ENCODE measurements at regions not wholly inside any gene's neighbourhood (a gene's known extent, or its start where the extent isn't known, plus 50 kb on each side); places are given as distances from the start of the nearest gene placed in this dataset.

DNA sequence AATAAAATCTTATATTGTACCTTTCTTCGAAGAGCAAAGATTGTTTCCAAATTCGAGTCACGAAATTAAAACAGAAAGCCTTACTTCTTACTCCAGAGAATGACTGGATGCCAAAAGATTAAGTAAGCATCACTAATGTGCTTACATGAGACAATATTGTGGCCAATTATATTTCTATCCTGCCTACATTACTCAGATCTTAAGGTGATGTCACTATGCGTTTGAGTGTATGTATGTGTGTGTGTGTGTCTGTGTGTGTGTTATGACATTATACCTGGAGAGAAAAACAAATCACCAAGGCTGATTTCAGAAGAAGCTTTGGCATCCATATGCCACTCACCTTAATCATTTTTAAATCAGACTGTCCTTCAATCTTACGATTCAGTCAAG, 556.3 kb downstream of the PPARGC1A start:
- H3K27ac ChIP-seq, result no peak overlapping the region
- H3K9me3 ChIP-seq, result no peaks in the 10 kb centered on the region
- H3K36me3 ChIP-seq, result no peaks in the 10 kb centered on the region
- TF ChIP-seq, protein P1, sequence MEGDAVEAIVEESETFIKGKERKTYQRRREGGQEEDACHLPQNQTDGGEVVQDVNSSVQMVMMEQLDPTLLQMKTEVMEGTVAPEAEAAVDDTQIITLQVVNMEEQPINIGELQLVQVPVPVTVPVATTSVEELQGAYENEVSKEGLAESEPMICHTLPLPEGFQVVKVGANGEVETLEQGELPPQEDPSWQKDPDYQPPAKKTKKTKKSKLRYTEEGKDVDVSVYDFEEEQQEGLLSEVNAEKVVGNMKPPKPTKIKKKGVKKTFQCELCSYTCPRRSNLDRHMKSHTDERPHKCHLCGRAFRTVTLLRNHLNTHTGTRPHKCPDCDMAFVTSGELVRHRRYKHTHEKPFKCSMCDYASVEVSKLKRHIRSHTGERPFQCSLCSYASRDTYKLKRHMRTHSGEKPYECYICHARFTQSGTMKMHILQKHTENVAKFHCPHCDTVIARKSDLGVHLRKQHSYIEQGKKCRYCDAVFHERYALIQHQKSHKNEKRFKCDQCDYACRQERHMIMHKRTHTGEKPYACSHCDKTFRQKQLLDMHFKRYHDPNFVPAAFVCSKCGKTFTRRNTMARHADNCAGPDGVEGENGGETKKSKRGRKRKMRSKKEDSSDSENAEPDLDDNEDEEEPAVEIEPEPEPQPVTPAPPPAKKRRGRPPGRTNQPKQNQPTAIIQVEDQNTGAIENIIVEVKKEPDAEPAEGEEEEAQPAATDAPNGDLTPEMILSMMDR (IDR thresholded peaks at IDR 0.05), result no peak
- TF ChIP-seq POLR2A (IDR thresholded peaks at IDR 0.05), result no peak
- no peaks in the 10 kb centered on the region for H3K4me1 ChIP-seq
- intact Hi-C loops (cut with DNase I; ENCODE audit: low total_unique reads), result no loop called here
- DNase-seq, result no peak
- no peaks in the 10 kb centered on the region for H3K27me3 ChIP-seq
- H3K4me3 ChIP-seq, result no peak overlapping the region

DNA sequence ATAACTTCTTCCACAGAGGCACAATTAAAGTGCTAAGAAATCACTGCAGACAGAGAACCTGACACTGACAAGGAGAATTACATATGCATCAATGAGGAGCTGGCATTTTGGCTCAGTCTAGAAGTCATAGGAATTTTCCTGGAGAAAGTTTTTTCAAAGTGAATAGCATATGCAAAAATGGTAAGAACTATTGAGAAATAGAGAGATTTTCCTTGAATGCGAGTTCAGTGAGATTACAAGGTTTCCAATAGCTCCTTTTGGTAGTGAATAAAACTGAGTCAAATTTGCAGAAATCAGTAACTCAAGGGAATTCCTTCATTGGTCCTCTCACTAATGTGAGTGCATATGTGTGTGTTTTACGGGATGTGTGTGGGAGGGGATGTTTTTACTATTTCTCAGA, 557.5 kb downstream of the PPARGC1A start:
- H3K36me3 ChIP-seq, result no peaks in the 10 kb centered on the region
- H3K27me3 ChIP-seq, result no peaks in the 10 kb centered on the region
- intact Hi-C loops (cut with DNase I; ENCODE audit: low total_unique reads), result no loop called here
- H3K9me3 ChIP-seq, result no peaks in the 10 kb centered on the region
- H3K4me3 ChIP-seq, result no peak overlapping the region
- no peaks in the 10 kb centered on the region for H3K4me1 ChIP-seq
- TF ChIP-seq, protein P1 (IDR thresholded peaks at IDR 0.05), result no peak
- TF ChIP-seq POLR2A (IDR thresholded peaks at IDR 0.05), result no peak
- no peak for DNase-seq
- H3K27ac ChIP-seq, result no peak overlapping the region

DNA sequence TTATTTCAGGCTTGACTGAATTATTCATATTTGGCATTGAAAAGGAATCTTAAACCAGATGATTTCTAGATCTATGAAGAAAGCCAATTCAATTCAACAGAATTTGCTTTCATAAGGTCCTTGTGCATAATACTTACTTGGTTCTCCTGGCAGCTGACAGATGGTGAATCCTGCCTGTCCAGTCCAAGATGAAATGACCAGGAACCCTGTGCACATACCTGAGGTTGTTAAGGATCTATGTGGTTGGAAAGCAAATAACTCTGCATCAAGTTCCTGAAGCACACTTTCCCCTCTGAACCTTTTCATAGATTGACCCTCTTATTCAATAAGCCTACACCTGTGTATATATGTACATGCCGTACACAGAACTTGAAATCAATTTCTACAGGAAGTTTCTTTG, 562.7 kb downstream of the PPARGC1A start:
- no peaks in the 10 kb centered on the region for H3K9me3 ChIP-seq
- DNase-seq, result no peak
- no peak for TF ChIP-seq POLR2A (IDR thresholded peaks at IDR 0.05)
- TF ChIP-seq, protein P1 (IDR thresholded peaks at IDR 0.05), result no peak
- H3K27ac ChIP-seq, result no peak overlapping the region
- H3K4me1 ChIP-seq, result no peaks in the 10 kb centered on the region
- intact Hi-C loops (cut with DNase I; ENCODE audit: low total_unique reads), result no loop called here
- H3K36me3 ChIP-seq, result no peaks in the 10 kb centered on the region
- H3K27me3 ChIP-seq, result no peaks in the 10 kb centered on the region
- H3K4me3 ChIP-seq, result no peak overlapping the region

DNA sequence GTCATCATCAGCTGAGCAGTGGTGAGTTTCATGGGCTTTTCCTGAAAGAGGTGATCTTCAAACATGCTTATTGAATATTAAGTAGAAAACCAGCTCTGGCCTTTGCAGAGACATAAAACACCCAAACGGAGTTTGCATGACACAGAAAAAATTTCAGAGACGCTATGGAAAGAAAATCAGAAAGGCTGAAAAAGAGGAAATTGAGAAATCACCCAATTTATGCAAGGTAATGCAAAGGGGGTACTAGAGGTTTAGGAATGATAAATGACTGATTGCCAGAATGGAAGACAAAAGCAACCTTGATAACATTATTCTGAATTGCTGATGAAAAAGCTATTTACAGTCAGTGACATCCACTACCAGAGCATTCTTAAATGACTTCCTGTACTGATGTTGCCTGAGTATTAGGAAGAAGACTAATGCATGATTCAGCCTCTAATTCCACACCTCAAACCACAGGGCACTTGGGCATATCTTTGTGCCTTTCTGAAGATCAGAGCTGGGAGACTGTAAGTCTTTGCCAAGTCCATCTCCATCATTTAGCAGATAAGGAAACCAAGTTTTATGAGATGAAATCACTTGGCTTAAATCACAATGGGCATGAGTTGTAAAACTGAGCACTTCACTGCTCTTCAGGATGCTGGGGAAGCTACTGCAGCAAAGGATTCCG, 565.7 kb downstream of the PPARGC1A start:
- Histone ChIP-seq H3K9me3 (no peaks in the 10 kb centered on the region), H3K36me3 (no peaks in the 10 kb centered on the region), H3K27me3 (no peaks in the 10 kb centered on the region), H3K4me1 (no peaks in the 10 kb centered on the region), H3K27ac (no peak overlapping the region), H3K4me3 (no peak overlapping the region)
- DNase-seq, result no peak
- intact Hi-C loops (cut with DNase I; ENCODE audit: low total_unique reads), result no loop called here
- TF ChIP-seq, protein P1 (IDR thresholded peaks at IDR 0.05), result no peak
- TF ChIP-seq POLR2A (IDR thresholded peaks at IDR 0.05), result no peak

DNA sequence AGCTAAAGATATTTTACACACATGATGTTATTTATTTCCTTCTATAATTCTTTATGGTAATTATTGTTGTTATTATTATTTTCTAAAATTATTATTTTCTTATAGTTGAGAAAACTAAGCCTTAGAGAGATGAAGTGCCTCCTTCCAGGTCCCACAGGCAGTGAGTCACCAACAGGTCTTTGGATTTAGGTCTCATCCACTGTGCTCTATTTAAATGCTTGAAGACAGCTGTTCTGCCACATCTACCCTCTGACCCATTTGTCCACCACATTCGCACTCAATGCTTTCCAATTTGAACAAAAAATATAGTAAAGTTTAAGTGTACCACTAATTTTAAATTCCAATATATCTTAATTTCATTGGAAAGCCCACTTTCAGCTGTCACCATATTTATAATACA, 566.4 kb downstream of the PPARGC1A start:
- TF ChIP-seq, protein P1 (IDR thresholded peaks at IDR 0.05), result no peak
- no peak for TF ChIP-seq POLR2A (IDR thresholded peaks at IDR 0.05)
- intact Hi-C loops (cut with DNase I; ENCODE audit: low total_unique reads), result no loop called here
- Histone ChIP-seq H3K4me3 (no peak overlapping the region), H3K9me3 (no peaks in the 10 kb centered on the region), H3K4me1 (no peaks in the 10 kb centered on the region), H3K36me3 (no peaks in the 10 kb centered on the region), H3K27me3 (no peaks in the 10 kb centered on the region), H3K27ac (no peak overlapping the region)
- no peak for DNase-seq

Data from uterus (tissue), 3 donors.